NCI-H1417 (cell line): ENCODE measurements at regions not wholly inside any gene's neighbourhood (a gene's known extent, or its start where the extent isn't known, plus 50 kb on each side); places are given as distances from the start of the nearest gene placed in this dataset.
"Not testable (repeated sequence)": the region's sequence is repeated elsewhere in the genome, so short reads cannot be mapped to it uniquely, and the experiment has no call there.

Experiments used
- DNase-seq, 3 experiments: peaks; one replicate each; lab custom pipeline; 2025; lab: John Stamatoyannopoulos, UW

GRCh38 chr5:1731091-1731639, 68.5 kb downstream of the MRPL36 start:
- no peak for DNase-seq

GRCh38 chr5:1730487-1730847, 69.2 kb downstream of the MRPL36 start:
- no peak for DNase-seq

GRCh38 chr5:1729641-1730486, 69.8 kb downstream of the MRPL36 start:
- no peak for DNase-seq

GRCh38 chr5:1728846-1729245, 70.8 kb downstream of the MRPL36 start:
- DNase-seq = no peak

GRCh38 chr5:1727571-1727970, 72.1 kb downstream of the MRPL36 start:
- DNase-seq = no peak

- DNase-seq = no peak
These were observed 72.7 kb downstream of the MRPL36 start for GRCh38 chr5:1726956-1727355.

- no peak for DNase-seq
These were observed 73.2 kb downstream of the MRPL36 start for GRCh38 chr5:1726469-1726865.

GRCh38 chr5:1725641-1726468, 73.8 kb downstream of the MRPL36 start:
- no peak for DNase-seq

GRCh38 chr5:1724822-1725602, 74.6 kb downstream of the MRPL36 start:
- peak in 1 of 3 experiments; percentile 48 for DNase-seq

GRCh38 chr5:1723957-1724821, 75.4 kb downstream of the MRPL36 start:
- DNase-seq = no peak

GRCh38 chr5:1723476-1723875, 76.2 kb downstream of the MRPL36 start:
- no peak for DNase-seq

- DNase-seq = no peak
These were observed 76.8 kb downstream of the MRPL36 start for GRCh38 chr5:1722877-1723276.

GRCh38 chr5:1720396-1721110, 79.1 kb downstream of the MRPL36 start:
- no peak for DNase-seq

- no peak for DNase-seq
These were observed 79.8 kb downstream of the MRPL36 start for GRCh38 chr5:1719860-1720259.

GRCh38 chr5:1718669-1719068, 81.0 kb downstream of the MRPL36 start:
- DNase-seq = peak in 1 of 3 experiments; percentile 12

- not testable (repeated sequence) for DNase-seq
These were observed 89.5 kb downstream of the MRPL36 start for GRCh38 chr5:1710091-1710490.

- DNase-seq = no peak
These were observed 90.3 kb downstream of the MRPL36 start for GRCh38 chr5:1709171-1709803.

- no peak for DNase-seq
These were observed 91.0 kb downstream of the MRPL36 start for GRCh38 chr5:1708592-1709141.

- no peak for DNase-seq
These were observed 92.2 kb downstream of the MRPL36 start for GRCh38 chr5:1707467-1707866.

GRCh38 chr5:1706428-1706827, 93.2 kb downstream of the MRPL36 start:
- DNase-seq = no peak
